ENCODE measurements at regions not wholly inside any gene's neighbourhood (a gene's known extent, or its start where the extent isn't known, plus 50 kb on each side); places are given as distances from the start of the nearest gene placed in this dataset.
"Not testable (repeated sequence)": the region's sequence is repeated elsewhere in the genome, so short reads cannot be mapped to it uniquely, and the experiment has no call there.

GRCh38 chr3:75224412-75224811 is 439.7 kb upstream of the FRG2C start:
- no peak for ATAC-seq (ENCODE audit: poor library complexity)
- intact Hi-C loops (cut with DNase I): no loop called here
- DNase-seq: no peak

DNA sequence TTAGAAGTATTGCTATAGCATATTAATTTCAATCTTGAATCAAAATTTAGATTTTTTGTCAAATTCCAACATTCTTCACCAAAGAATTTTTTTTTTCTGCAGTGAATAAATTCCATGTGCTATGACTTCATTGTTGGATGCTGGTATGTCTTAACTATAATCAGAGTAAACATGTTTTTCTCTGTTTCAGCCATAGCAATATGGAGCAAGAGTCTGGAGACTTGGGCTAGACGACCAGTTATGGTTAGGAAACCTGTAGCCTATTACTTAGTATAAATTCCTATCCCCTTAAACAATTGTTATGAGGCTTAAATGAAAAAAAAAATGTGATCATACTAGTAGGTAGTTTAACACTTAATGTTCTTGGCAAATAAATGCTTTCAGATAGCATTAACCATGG is 431.9 kb upstream of the FRG2C start:
- no peak for DNase-seq
- ATAC-seq (ENCODE audit: poor library complexity): no peak
- intact Hi-C loops (cut with DNase I): no loop called here

DNA sequence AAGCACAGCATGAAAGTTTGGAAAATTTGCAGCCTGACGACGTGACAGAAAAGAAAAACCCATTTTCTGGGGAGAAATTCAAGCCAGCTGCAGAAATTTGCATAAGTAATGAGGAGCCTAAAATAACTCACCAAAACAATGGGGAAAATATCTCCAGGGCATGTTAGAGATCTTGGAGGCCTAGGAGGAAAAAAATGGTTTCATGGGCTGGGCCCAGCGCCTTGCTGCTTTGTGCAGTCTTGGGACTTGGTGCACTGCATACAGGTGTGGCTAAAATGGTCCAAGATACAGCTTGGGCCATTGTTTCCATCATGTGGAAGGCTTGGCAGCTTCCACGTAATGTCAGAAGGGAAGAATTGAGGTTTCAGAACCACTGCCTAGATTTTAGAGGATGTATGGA is 428.5 kb upstream of the FRG2C start:
- intact Hi-C loops (cut with DNase I): no loop called here
- ATAC-seq (ENCODE audit: poor library complexity) (no peak), DNase-seq (no peak)

DNA sequence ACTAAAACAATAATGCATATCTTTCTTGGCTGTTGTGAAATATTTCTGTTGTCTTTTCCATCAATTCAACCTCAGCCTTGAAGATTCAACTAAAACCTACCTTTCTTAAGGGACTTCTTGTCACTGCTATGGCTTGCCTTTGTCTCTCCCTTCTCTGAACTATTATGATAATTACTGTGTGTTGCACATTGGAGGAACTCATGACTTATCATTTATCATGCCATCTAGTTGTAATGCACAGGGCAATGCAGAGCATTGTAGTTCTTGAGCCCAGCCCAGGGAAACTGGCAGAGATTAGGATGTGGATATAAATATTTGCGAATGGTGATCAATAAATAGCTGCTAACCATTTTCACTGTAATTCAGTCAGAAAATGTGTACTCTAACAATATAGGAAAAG is 427.1 kb upstream of the FRG2C start:
- no peak for ATAC-seq (ENCODE audit: poor library complexity)
- no peak for DNase-seq
- intact Hi-C loops (cut with DNase I): no loop called here

DNA sequence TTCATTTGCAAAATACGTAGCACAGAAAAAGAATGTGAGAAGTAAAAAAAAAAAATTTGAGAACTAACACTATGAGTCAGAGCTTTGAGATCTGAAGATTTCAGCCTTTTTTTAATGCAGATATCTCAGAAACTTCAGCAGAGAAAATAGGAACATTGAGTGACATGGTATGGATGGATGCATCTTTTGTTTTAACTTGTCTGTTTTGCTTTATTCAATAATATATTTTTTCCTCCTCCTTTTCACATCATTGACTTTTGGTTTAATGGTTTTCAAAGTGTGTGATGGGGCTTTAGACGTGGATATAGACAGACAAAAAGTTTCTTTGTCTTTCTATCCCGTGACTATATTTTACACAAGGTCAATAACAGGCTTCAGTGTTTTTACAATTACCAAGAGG is 426.7 kb upstream of the FRG2C start:
- intact Hi-C loops (cut with DNase I): no loop called here
- ATAC-seq (ENCODE audit: poor library complexity): no peak
- DNase-seq: no peak

DNA sequence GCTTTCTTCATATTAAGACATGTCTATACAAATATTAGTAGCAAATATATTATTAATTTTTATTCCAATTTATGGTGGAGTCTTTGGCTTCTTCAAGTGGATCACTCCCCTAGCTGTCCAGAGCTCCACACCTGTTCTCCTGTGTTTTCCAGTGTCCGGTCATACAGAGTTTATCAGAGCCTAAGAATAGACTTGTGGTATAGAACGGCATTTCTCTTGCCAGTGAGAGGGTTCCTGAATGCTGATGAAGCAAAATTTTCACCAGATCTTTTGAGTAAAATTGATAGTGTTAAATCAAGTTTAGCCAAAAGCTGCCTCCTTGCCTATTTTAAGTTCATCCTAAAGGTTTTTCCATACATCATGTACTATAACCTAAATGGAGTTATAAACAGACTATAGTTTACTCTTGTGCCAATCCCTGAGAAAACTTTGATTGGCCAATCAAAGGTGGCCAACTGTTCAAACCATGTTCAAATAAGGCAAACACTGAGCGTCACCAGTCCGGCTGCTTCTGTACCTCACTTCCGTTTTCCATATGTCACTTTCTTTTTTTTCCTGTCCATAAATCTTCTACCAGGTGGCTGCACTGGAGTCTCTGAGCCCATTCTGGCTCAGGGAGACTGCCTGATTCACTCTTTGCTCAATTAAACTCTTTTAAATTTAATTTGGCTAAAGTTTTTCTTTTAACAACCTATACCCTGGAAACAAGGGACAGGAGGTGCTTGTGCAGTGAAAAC is 422.7 kb upstream of the FRG2C start:
- ATAC-seq (ENCODE audit: poor library complexity); DNase-seq; intact Hi-C loops (cut with DNase I): not testable (repeated sequence)

DNA sequence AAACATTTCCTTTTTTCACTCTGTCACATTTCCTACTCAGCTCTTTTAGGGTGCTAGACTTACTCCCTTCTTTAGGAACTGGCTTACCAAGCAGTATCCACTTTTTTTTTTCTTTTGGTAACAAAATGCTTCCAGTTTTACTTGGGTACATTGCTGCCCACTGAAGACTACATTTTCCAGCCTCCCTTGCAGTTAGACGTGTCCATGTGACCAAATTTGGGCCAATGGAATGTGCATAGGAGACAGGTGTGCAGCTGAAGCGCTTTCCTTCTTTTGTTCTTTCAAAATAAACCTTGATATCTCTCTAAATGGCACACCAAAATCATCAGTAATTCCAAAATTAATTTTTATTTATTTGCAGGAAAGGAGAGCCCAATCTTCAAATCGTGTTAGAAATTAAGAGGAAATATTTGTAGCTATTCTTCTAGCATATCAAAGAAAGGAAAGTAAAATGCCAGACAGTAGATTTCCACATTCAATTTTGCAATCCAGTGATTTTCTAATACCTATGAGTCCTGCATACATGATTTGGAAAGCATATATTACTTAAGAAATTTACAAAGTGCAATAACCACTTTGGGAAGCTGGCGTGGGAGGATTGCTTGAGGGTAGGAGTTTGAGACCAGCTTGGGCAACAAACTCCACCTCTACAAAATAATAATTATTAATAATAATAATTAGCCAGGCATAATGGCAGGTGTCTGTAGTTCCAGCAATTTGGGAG is 422.0 kb upstream of the FRG2C start:
- ATAC-seq (ENCODE audit: poor library complexity) (no peak), DNase-seq (no peak)
- intact Hi-C loops (cut with DNase I): no loop called here

GRCh38 chr3:75248974-75249373 is 415.2 kb upstream of the FRG2C start:
- ATAC-seq (ENCODE audit: poor library complexity): no peak
- intact Hi-C loops (cut with DNase I): no loop called here
- DNase-seq: no peak

DNA sequence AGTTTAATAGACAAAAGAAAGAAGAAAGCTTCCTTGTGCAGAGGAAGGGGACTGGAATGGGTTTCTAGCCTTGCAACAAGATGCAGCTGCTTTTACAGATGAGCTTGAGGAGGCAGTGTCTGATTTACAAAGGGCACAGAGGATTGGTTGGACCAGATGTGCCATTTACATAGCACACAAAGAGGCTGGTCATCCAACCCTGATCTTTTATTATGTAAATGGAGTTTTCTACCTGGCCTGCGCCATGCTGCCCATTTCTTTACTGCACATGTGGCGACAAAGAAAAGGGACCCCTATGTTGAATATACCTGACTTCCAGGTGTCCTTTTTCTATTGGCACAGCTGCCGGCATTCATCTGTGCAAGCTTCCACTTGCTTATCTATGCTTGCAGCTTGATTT is 409.4 kb upstream of the FRG2C start:
- no peak for ATAC-seq (ENCODE audit: poor library complexity)
- intact Hi-C loops (cut with DNase I): no loop called here
- no peak for DNase-seq

DNA sequence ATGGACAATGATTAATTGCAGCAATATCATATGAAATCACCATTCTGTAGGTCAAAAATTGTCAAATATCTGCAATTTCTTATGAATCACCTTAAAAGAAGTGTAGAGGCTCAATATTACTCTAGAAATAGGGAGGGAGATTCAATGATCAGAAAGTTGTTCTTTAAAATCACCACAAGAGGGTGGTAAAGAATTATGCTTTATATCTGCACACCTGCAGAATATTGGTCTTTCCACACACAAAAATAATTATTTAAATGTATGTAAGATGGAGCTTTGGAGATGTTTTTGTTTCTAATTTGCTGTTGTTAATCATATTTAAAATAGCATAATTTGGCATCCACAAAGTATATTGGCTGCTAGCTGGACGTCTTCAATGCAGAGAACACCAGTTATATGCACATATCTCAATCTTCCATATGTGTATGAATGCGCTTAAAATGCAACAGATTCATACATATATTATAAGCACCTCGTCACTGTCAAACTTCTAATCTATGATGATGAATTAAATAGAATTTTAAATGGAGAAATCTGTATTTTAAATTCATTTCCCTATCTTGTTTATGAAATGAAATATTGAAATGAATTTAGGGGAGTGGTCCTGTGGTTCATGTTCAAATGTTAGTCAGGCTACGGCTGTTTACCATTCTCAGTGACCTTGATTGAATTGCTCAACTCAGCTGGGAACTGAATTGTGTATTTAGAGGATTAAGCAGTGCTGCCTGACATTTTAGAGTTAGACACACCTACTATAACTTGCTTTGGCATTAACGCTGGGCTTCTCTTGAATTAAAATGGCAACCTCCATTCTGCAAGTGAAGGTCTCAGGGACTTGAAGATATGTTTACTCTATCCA is 405.1 kb upstream of the FRG2C start:
- ATAC-seq (ENCODE audit: poor library complexity); DNase-seq; intact Hi-C loops (cut with DNase I): not testable (repeated sequence)

DNA sequence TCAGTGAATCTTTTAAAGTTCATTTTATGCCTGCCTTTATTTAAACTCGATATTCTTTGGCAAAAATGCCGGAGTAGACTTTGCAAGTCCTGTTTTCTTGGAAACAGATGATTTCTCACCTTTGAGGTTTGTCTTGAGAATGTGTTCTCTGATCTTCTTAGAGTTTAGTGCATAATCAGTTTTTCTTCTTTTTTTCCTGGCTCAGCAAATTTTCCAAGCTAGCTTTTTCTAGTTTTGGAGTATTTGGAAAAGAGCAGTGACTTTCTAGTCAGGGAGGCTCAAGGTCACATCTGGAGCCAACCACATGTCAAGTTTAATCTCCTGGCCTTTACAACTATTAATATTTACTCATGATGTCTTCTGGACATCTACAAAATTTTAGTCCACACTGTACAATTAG is 403.2 kb upstream of the FRG2C start:
- DNase-seq; ATAC-seq (ENCODE audit: poor library complexity); intact Hi-C loops (cut with DNase I): not testable (repeated sequence)

- DNase-seq: no peak
- intact Hi-C loops (cut with DNase I): no loop called here
- no peak for ATAC-seq (ENCODE audit: poor library complexity)
Measured at GRCh38 chr3:75262661-75263060, 401.5 kb upstream of the FRG2C start.

- intact Hi-C loops (cut with DNase I): no loop called here
- ATAC-seq (ENCODE audit: poor library complexity) (no peak), DNase-seq (no peak)
Measured at GRCh38 chr3:75265897-75266296, 398.2 kb upstream of the FRG2C start.

DNA sequence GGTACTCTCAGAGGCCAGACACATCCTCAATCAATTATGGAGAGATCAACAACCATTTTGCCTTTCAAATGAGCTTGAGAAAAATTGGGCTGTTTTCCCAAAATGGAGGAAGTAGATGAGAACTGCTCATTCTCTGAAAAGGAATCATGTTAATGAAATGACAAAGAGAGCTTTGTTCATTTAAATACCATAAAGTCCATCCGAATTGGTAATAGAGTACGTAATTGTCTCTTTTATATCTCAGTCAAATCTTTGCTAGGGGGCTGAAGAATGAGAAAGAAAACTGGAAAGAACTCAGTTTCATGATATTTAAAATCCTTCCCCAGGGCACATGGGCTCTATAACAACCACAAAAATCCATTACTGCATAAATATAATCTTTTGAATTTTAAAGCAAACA is 395.6 kb upstream of the FRG2C start:
- ATAC-seq (ENCODE audit: poor library complexity); intact Hi-C loops (cut with DNase I); DNase-seq: not testable (repeated sequence)

GRCh38 chr3:75272237-75272636 is 391.9 kb upstream of the FRG2C start:
- ATAC-seq (ENCODE audit: poor library complexity); DNase-seq; intact Hi-C loops (cut with DNase I): not testable (repeated sequence)

GRCh38 chr3:75272691-75273090 is 391.4 kb upstream of the FRG2C start:
- no peak for DNase-seq
- intact Hi-C loops (cut with DNase I): no loop called here
- ATAC-seq (ENCODE audit: poor library complexity): peak; percentile 53

DNA sequence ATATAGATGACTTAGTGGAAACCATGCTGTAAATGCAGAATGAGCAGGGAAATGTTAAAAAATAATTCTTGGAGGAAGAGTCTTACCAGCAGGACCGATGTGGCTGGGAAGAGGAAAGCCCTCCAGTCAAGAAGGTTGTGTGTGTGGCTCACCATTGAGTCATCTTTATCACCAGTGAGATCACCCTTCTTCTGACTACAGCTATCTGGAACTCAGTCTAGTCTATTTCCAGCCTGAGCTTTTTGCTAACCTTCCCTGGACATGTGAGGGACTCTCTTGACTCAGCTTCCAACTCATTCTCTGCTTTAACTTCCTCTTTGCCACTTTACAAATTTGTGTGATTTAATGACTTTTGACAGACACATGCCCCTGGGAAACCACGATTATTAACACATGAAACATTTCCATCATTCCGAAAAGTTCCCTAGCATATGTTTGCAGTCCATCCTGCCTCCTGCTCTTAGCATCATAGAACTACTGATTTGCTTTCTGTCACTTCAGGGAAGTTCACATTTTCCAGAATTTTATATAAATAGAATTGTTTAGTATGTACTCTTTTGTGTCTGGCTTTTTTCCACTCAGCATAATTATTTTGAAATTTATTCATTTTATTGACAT is 378.5 kb upstream of the FRG2C start:
- ATAC-seq (ENCODE audit: poor library complexity); intact Hi-C loops (cut with DNase I): not testable (repeated sequence)

GRCh38 chr3:75288972-75289574 is 375.1 kb upstream of the FRG2C start:
- ATAC-seq (ENCODE audit: poor library complexity); intact Hi-C loops (cut with DNase I); DNase-seq: not testable (repeated sequence)

More for the DNA sequence above, 378.5 kb upstream of the FRG2C start:
- not testable (repeated sequence) for DNase-seq

Data from Right ventricle myocardium superior (tissue), 1 donor.